Mammary epithelial cell (primary cell): ENCODE measurements at regions not wholly inside any gene's neighbourhood (a gene's known extent, or its start where the extent isn't known, plus 50 kb on each side); places are given as distances from the start of the nearest gene placed in this dataset.

Experiments
- CTCF ChIP-seq, 2 donors: IDR thresholded peaks in 1 of 2; conservative IDR thresholded peaks in 1 of 2; 2 replicates each; pipeline ENCODE4 v1.5.1; 2011 to 2012; ENCODE audit warnings: inconsistent platforms in 2 of 2, low read length in 2 of 2, mild to moderate bottlenecking in 2 of 2, control low read depth in 1 of 2, low read depth in 1 of 2; ENCODE audit not compliant: insufficient read depth in 1 of 2; ENCODE audit errors: extremely low read depth in 1 of 2
- EZH2 ChIP-seq: IDR thresholded peaks from 2 replicates; pipeline ENCODE4 v1.6.1; 2012; ENCODE audit warnings: low read length, inconsistent platforms, borderline replicate concordance

- TF ChIP-seq CTCF (conservative IDR thresholded peaks at IDR 0.05 in 1 of 2, IDR thresholded peaks at IDR 0.05 in 1 of 2; ENCODE audit: extremely low read depth in 1 of 2, insufficient read depth in 1 of 2, low read depth in 1 of 2, low read length in 2 of 2) (no peak), EZH2 (no peak)
These were observed 794.2 kb upstream of the ADGRL2 start for GRCh38 chr1:81006502-81006901.
